HL-60 (cell line): ENCODE measurements at regions not wholly inside any gene's neighbourhood (a gene's known extent, or its start where the extent isn't known, plus 50 kb on each side); places are given as distances from the start of the nearest gene placed in this dataset.

Experiments
- DNase-seq, 2 experiments: peaks; one replicate each; pipeline ENCODE4 v3.0.0-alpha.2; 2010 to 2020; ENCODE audit warnings: low read depth in 1 of 2, low spot score in 1 of 2
- H3K27ac ChIP-seq: fragments of 250-450 bp; sonication (Bioruptor Pico); replicated peaks from 2 replicates; pipeline ENCODE4 v1.5.1; 2020; ENCODE audit warnings: mild to moderate bottlenecking, moderate library complexity
- H3K27me3 ChIP-seq: fragments of 250-450 bp; sonication (Bioruptor Pico); 2 replicates; pipeline ENCODE4 v1.5.1; 2021; ENCODE audit warnings: mild to moderate bottlenecking, moderate library complexity; ENCODE audit not compliant: insufficient read depth, poor library complexity, severe bottlenecking
- H3K4me3 ChIP-seq: replicated peaks from 2 replicates; pipeline ENCODE4 v1.5.1; 2011; ENCODE audit warnings: mild to moderate bottlenecking, control low read depth, low read length; ENCODE audit not compliant: insufficient read depth
- CTCF ChIP-seq: IDR thresholded peaks from one replicate; pipeline ENCODE4 v1.5.1; 2011; ENCODE audit warnings: low read length, control low read depth, inconsistent platforms; ENCODE audit not compliant: insufficient read depth
- GABPA ChIP-seq: IDR thresholded peaks from 2 replicates; pipeline ENCODE4 v1.6.1; 2012; ENCODE audit warnings: low read depth
- POLR2AphosphoS5 ChIP-seq: IDR thresholded peaks from 2 replicates; pipeline ENCODE4 v1.6.1; 2012; ENCODE audit warnings: low read depth
- REST ChIP-seq: IDR thresholded peaks from 2 replicates; pipeline ENCODE4 v1.6.1; 2012; ENCODE audit warnings: low read depth; ENCODE audit not compliant: insufficient replicate concordance
- SPI1 ChIP-seq: IDR thresholded peaks from 2 replicates; pipeline ENCODE4 v1.6.1; 2012; ENCODE audit warnings: low read depth, mild to moderate bottlenecking, borderline replicate concordance

GRCh38 chr6:142013287-142013686 is 119.4 kb upstream of the GJE1 start:
- H3K27ac ChIP-seq = no peak overlapping the region
- no peak overlapping the region for H3K4me3 ChIP-seq
- no peaks in the 10 kb centered on the region for H3K27me3 ChIP-seq
- TF ChIP-seq SPI1 = no peak
- TF ChIP-seq CTCF = no peak
- TF ChIP-seq POLR2AphosphoS5 = no peak
- no peak for TF ChIP-seq REST
- no peak for TF ChIP-seq GABPA
- DNase-seq = no peak

- DNase-seq = no peak
Observed at GRCh38 chr6:142011775-142012174, 121.0 kb upstream of the GJE1 start.

DNA sequence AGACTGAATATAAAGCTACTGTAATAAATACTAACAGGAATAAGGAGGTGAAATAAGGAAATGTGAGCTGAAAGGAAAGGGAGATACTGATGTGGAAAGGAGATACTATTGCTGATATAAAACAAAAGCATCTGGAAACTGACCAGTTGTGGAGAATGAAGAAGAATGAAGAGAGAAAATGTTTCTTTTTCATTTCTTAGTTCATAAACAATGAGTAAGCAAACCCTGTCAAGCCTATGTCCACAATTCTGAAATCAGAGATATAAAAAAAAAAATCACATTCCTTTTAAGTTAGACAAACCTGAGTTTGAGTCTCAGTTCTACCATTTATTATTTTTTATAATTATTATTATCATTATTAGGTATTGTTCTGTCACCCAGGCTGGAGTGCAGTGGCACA is 121.6 kb upstream of the GJE1 start:
- Histone ChIP-seq H3K4me3 (no peak overlapping the region), H3K27ac (no peak overlapping the region), H3K27me3 (no peaks in the 10 kb centered on the region)
- no peak for DNase-seq
- TF ChIP-seq GABPA (no peak), CTCF (no peak), POLR2AphosphoS5 (no peak), REST (no peak), SPI1 (no peak)

More at GRCh38 chr6:142011775-142012174, 121.0 kb upstream of the GJE1 start:
- no peak overlapping the region for H3K4me3 ChIP-seq
- H3K27ac ChIP-seq = no peak overlapping the region
- TF ChIP-seq POLR2AphosphoS5 = no peak
- no peak for TF ChIP-seq GABPA
- TF ChIP-seq CTCF = no peak
- no peak for TF ChIP-seq REST
- no peak for TF ChIP-seq SPI1
- no peaks in the 10 kb centered on the region for H3K27me3 ChIP-seq
